CD8-positive, alpha-beta memory T cell (primary cell): ENCODE measurements at regions not wholly inside any gene's neighbourhood (a gene's known extent, or its start where the extent isn't known, plus 50 kb on each side); places are given as distances from the start of the nearest gene placed in this dataset.
"Not testable (repeated sequence)": the region's sequence is repeated elsewhere in the genome, so short reads cannot be mapped to it uniquely, and the experiment has no call there.

Experiments used
- CTCF ChIA-PET: fragments of 350-600 bp; sonication (Branson Sonifier 250); formaldehyde crosslinking; loops from one replicate; lab custom pipeline; 2021; ENCODE audit warnings: antibody characterized with exemption; lab: Charles Lee
- POLR2A ChIA-PET: fragments of 350-600 bp; sonication (Branson Sonifier 250); formaldehyde crosslinking; loops from one replicate; lab custom pipeline; 2021; ENCODE audit warnings: antibody characterized with exemption; lab: Charles Lee
- DNase-seq, 5 donors: peaks; one replicate each; pipeline versions ENCODE4 v3.0.0 to v3.0.0-alpha.2; 2020 to 2022; ENCODE audit warnings: mixed read lengths in 1 of 5
- H3K27ac ChIP-seq: one replicate; pipeline ENCODE4 v1.7.0; 2013; ENCODE audit warnings: low read depth, mild to moderate bottlenecking, low read length, moderate library complexity
- H3K27me3 ChIP-seq: 2 replicates; pipeline ENCODE4 v1.7.0; 2013; ENCODE audit warnings: low read length, mild to moderate bottlenecking; ENCODE audit not compliant: insufficient read depth, poor library complexity, severe bottlenecking
- H3K36me3 ChIP-seq: 2 replicates; pipeline ENCODE4 v1.7.0; 2013; ENCODE audit warnings: mild to moderate bottlenecking, low read length, moderate library complexity; ENCODE audit not compliant: insufficient read depth
- H3K4me1 ChIP-seq: 2 replicates; pipeline ENCODE4 v1.7.0; 2013; ENCODE audit warnings: mild to moderate bottlenecking, low read length, moderate library complexity; ENCODE audit not compliant: insufficient read depth
- H3K4me3 ChIP-seq: 2 replicates; pipeline ENCODE4 v1.7.0; 2013; ENCODE audit warnings: mild to moderate bottlenecking, low read length
- H3K9me3 ChIP-seq: 2 replicates; pipeline ENCODE4 v1.7.0; 2013; ENCODE audit warnings: mild to moderate bottlenecking, low read length
- H3K27ac Mint-ChIP-seq, 8 donors: one replicate each; pipeline ENCODE4 v1.8.0; 2020 to 2021; ENCODE audit warnings: mixed read lengths in 8 of 8, mild to moderate bottlenecking in 6 of 8, inconsistent platforms in 3 of 8, moderate library complexity in 3 of 8
- H3K27me3 Mint-ChIP-seq, 2 donors: one replicate each; pipeline ENCODE4 v1.8.0; 2020 to 2021; ENCODE audit warnings: mixed read lengths in 2 of 2, mild to moderate bottlenecking in 1 of 2, moderate library complexity in 1 of 2
- H3K36me3 Mint-ChIP-seq, 3 donors: one replicate each; pipeline ENCODE4 v1.8.0; 2020 to 2021; ENCODE audit warnings: mixed read lengths in 3 of 3, inconsistent platforms in 1 of 3, mild to moderate bottlenecking in 1 of 3
- H3K4me1 Mint-ChIP-seq, 3 donors: one replicate each; pipeline ENCODE4 v1.8.0; 2020 to 2021; ENCODE audit warnings: mixed read lengths in 3 of 3, inconsistent platforms in 1 of 3, mild to moderate bottlenecking in 1 of 3
- H3K4me3 Mint-ChIP-seq, 7 donors: one replicate each; pipeline ENCODE4 v1.8.0; 2020 to 2021; ENCODE audit warnings: mixed read lengths in 7 of 7, mild to moderate bottlenecking in 6 of 7, moderate library complexity in 4 of 7, inconsistent platforms in 2 of 7
- H3K9me3 Mint-ChIP-seq, 5 donors: one replicate each; pipeline ENCODE4 v1.8.0; 2020 to 2022; ENCODE audit warnings: mixed read lengths in 5 of 5, mild to moderate bottlenecking in 3 of 5, moderate library complexity in 2 of 5, inconsistent platforms in 1 of 5

DNA sequence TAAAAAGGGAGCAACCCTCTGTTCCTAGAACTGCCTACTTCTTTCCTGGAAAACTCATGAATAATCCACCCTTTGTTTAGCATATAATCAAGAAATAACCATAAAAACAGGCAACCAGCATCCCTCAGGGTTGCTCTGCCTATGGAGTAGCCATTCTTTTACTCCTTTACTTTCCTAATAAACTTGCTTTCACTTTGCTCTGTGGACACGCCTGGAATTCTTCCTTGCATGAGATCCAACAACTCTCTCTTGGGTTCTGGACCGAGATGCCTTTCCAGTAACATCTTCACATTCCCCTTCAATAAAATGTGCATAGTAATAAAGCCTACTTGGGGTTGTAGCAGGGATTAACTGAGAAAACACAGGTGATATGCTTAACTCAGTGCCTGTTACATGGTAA, 286.4 kb upstream of the AMIGO2 start:
- Mint-ChIP-seq H3K36me3 (peaks cover 0 to 2% (median 0%) of the 10 kb centered on the region in 3 donors), H3K4me1 (peaks cover 19 to 37% (median 27%) of the 10 kb centered on the region in 3 donors), H3K4me3 (peak overlapping the region in 1 of 7 donors; percentile 87), H3K9me3 (peaks cover 0 to 1% (median 0%) of the 10 kb centered on the region in 5 donors), H3K27me3 (no peaks in the 10 kb centered on the region), H3K27ac (peak overlapping the region in 1 of 8 donors; percentile 86)
- no peak overlapping the region for H3K27ac ChIP-seq
- ChIA-PET CTCF (interaction anchor here (1.4 kb wide), 1 partner anchor 345 kb away, joined by 3 read pairs; no protein-coding TSS in a partner anchor), POLR2A (no interaction called here)
- no peaks in the 10 kb centered on the region for H3K27me3 ChIP-seq
- H3K4me1 ChIP-seq: peaks cover 70% of the 10 kb centered on the region
- H3K9me3 ChIP-seq: no peaks in the 10 kb centered on the region
- H3K36me3 ChIP-seq: no peaks in the 10 kb centered on the region
- no peak overlapping the region for H3K4me3 ChIP-seq
- no peak for DNase-seq

GRCh38 chr12:47365443-47366076, 285.8 kb upstream of the AMIGO2 start:
- H3K9me3 ChIP-seq, H3K27me3 Mint-ChIP-seq, H3K36me3 ChIP-seq, H3K4me3 ChIP-seq, H3K27ac ChIP-seq, H3K27me3 ChIP-seq, H3K36me3 Mint-ChIP-seq, H3K9me3 Mint-ChIP-seq, DNase-seq: not testable (repeated sequence)
- CTCF ChIA-PET: interaction anchor here (0.9 kb wide), 1 partner anchor 32 kb away, joined by 7 read pairs; no protein-coding TSS in a partner anchor
- peak overlapping the region in 2 of 8 donors; percentile 86 to 88 for H3K27ac Mint-ChIP-seq
- POLR2A ChIA-PET: interaction anchor here (1.0 kb wide), 1 partner anchor 71 kb away, joined by 3 read pairs; no protein-coding TSS in a partner anchor
- H3K4me3 Mint-ChIP-seq: peak overlapping the region in 2 of 7 donors; percentile 8 to 87
- peaks cover 25 to 37% (median 32%) of the 10 kb centered on the region in 3 donors for H3K4me1 Mint-ChIP-seq
- H3K4me1 ChIP-seq: peaks cover 75% of the 10 kb centered on the region

DNA sequence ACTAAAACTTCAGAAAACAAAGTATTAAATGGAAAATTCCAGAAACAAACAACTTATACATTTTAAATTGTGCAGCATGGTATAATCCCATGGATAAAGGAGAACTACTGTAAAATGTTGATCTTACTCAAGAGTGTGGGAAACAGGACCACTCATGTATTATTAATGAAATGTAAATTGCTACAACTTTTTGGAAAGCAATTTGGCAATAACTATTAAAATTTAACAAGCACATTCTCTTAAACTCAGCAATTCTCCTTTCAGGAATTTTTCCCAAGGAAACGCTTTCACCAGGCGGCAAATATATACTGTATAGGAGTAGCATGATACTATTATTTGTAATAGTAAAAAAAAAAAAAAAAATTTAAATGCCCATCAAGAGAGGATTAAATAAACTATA, 284.5 kb upstream of the AMIGO2 start:
- H3K4me1 Mint-ChIP-seq: peaks cover 38 to 49% (median 45%) of the 10 kb centered on the region in 3 donors
- H3K9me3 Mint-ChIP-seq: no peaks in the 10 kb centered on the region
- H3K4me3 Mint-ChIP-seq: no peak overlapping the region
- Histone ChIP-seq H3K36me3 (no peaks in the 10 kb centered on the region), H3K9me3 (no peaks in the 10 kb centered on the region), H3K4me3 (no peak overlapping the region), H3K4me1 (peaks cover 87% of the 10 kb centered on the region), H3K27ac (no peak overlapping the region), H3K27me3 (no peaks in the 10 kb centered on the region)
- CTCF ChIA-PET: interaction anchor here (0.8 to 1.3 kb wide), 3 partner anchors 32 to 40 kb away, joined by 3 to 7 read pairs (median 3); no protein-coding TSS in a partner anchor
- peaks cover 0 to 3% (median 0%) of the 10 kb centered on the region in 3 donors for H3K36me3 Mint-ChIP-seq
- POLR2A ChIA-PET: no interaction called here
- no peak for DNase-seq
- no peak overlapping the region for H3K27ac Mint-ChIP-seq
- H3K27me3 Mint-ChIP-seq: no peaks in the 10 kb centered on the region

- Histone ChIP-seq H3K4me3 (peak overlapping the region; percentile 25), H3K9me3 (no peaks in the 10 kb centered on the region), H3K27ac (peak overlapping the region; percentile 4), H3K4me1 (peaks cover 70% of the 10 kb centered on the region), H3K27me3 (no peaks in the 10 kb centered on the region), H3K36me3 (no peaks in the 10 kb centered on the region)
- Mint-ChIP-seq H3K4me1 (peaks cover 51 to 63% (median 56%) of the 10 kb centered on the region in 3 donors), H3K9me3 (peaks cover 0 to 2% (median 0%) of the 10 kb centered on the region in 5 donors), H3K27ac (peak overlapping the region; percentile 88 to 100 (median 97)), H3K36me3 (peaks cover 0 to 11% (median 2%) of the 10 kb centered on the region in 3 donors), H3K4me3 (peak overlapping the region; percentile 45 to 85 (median 65)), H3K27me3 (peaks cover 0 to 2% of the 10 kb centered on the region in 2 donors)
- no peak for DNase-seq
- ChIA-PET CTCF (interaction anchor here (2.8 kb wide), 1 partner anchor 29 kb away, joined by 10 read pairs; no protein-coding TSS in a partner anchor), POLR2A (interaction anchor here (1.6 kb wide), 1 partner anchor 283 kb away, joined by 6 read pairs; the partner anchor contains the start of genes AMIGO2 and PCED1B)
Measured at GRCh38 chr12:47362126-47362705, 282.5 kb upstream of the AMIGO2 start.

DNA sequence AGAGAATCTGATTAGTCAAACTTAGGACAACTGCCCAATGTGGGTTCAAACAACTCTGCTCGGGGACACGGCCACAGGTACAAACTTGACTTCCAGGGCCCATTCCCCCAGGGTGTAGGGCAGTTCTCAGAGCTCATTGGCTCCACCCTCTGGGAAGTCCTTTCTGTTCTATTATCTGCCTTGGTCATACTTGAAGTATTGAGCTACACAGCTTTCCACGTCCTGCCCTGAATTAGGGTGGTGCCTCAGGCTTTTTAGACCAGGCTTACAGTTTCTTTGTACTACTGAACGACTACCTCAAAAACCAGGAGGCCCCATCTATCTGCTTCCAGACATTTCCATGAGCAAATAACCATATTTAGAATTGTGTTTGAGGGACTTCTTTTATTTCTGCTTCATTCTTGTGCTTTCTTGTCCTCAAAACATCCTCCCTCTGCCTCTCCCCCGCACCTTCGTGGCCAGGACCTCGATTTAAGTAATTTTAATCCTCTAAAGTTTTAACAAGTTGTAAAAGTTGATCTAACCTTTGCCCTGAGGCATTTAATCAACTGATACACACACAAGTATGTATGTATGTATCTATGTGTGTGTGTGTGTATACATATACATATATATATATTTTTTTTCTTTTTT, 281.7 kb upstream of the AMIGO2 start:
- Mint-ChIP-seq H3K4me1 (peaks cover 57 to 70% (median 60%) of the 10 kb centered on the region in 3 donors), H3K27ac (peak overlapping the region; percentile 93 to 100 (median 97)), H3K27me3 (peaks cover 0 to 2% of the 10 kb centered on the region in 2 donors), H3K9me3 (peaks cover 0 to 2% (median 0%) of the 10 kb centered on the region in 5 donors), H3K36me3 (peaks cover 0 to 11% (median 2%) of the 10 kb centered on the region in 3 donors), H3K4me3 (peak overlapping the region; percentile 75 to 95 (median 85))
- ChIA-PET CTCF (interaction anchor here (0.7 to 2.8 kb wide), 4 partner anchors 29 to 55 kb away, joined by 3 to 15 read pairs (median 8); no protein-coding TSS in a partner anchor), POLR2A (interaction anchor here (0.6 to 1.6 kb wide), 3 partner anchors 19 to 282 kb away, joined by 3 to 6 read pairs (median 3); partner anchors contain the start of genes AMIGO2 and PCED1B)
- H3K4me3 ChIP-seq: peak overlapping the region; percentile 58
- no peaks in the 10 kb centered on the region for H3K36me3 ChIP-seq
- peaks cover 67% of the 10 kb centered on the region for H3K4me1 ChIP-seq
- H3K27me3 ChIP-seq: no peaks in the 10 kb centered on the region
- no peaks in the 10 kb centered on the region for H3K9me3 ChIP-seq
- DNase-seq: peak; percentile 11 to 50 (median 30)
- H3K27ac ChIP-seq: peak overlapping the region; percentile 76

- peaks cover 0 to 11% (median 2%) of the 10 kb centered on the region in 3 donors for H3K36me3 Mint-ChIP-seq
- Histone ChIP-seq H3K36me3 (no peaks in the 10 kb centered on the region), H3K9me3 (no peaks in the 10 kb centered on the region), H3K27me3 (no peaks in the 10 kb centered on the region), H3K4me1 (peaks cover 67% of the 10 kb centered on the region), H3K4me3 (peak overlapping the region; percentile 58), H3K27ac (peak overlapping the region; percentile 76)
- peak overlapping the region; percentile 75 to 95 (median 85) for H3K4me3 Mint-ChIP-seq
- H3K4me1 Mint-ChIP-seq: peaks cover 64 to 76% (median 66%) of the 10 kb centered on the region in 3 donors
- H3K9me3 Mint-ChIP-seq: peaks cover 0 to 2% (median 0%) of the 10 kb centered on the region in 5 donors
- ChIA-PET CTCF (interaction anchor here (1.5 to 2.8 kb wide), 3 partner anchors 30 to 36 kb away, joined by 6 to 15 read pairs (median 10); no protein-coding TSS in a partner anchor), POLR2A (interaction anchor here (1.0 to 1.6 kb wide), 2 partner anchors 20 to 282 kb away, joined by 3 to 6 read pairs; partner anchors contain the start of genes AMIGO2 and PCED1B)
- peak overlapping the region; percentile 93 to 100 (median 97) for H3K27ac Mint-ChIP-seq
- peaks cover 0 to 2% of the 10 kb centered on the region in 2 donors for H3K27me3 Mint-ChIP-seq
- DNase-seq: peak; percentile 13 to 81 (median 68)
Measured at GRCh38 chr12:47360771-47361388, 281.1 kb upstream of the AMIGO2 start.

DNA sequence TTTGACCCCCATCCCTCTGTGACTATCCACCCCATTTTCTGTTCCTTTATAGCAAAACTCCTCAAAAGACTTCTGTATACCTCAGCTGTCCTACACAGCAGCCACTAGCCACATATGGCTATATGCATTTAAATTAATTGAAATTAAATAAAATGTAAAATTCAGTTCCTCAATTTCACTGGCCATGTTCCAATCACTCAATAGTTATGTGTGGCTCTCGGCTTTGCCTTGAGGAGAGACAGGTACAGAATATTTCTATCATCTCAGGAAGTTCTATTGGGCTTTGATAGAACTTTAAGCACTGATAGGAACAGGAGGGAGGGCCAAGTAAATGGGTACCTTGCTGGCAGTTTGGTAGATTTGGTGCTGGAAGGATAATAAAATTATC, 280.3 kb upstream of the AMIGO2 start:
- Mint-ChIP-seq H3K36me3 (peaks cover 0 to 11% (median 2%) of the 10 kb centered on the region in 3 donors), H3K27me3 (peaks cover 0 to 2% of the 10 kb centered on the region in 2 donors), H3K9me3 (peaks cover 0 to 2% (median 0%) of the 10 kb centered on the region in 5 donors), H3K27ac (peak overlapping the region; percentile 93 to 100 (median 97)), H3K4me3 (peak overlapping the region; percentile 75 to 95 (median 85)), H3K4me1 (peaks cover 71 to 83% (median 71%) of the 10 kb centered on the region in 3 donors)
- POLR2A ChIA-PET: no interaction called here
- no peaks in the 10 kb centered on the region for H3K9me3 ChIP-seq
- peak overlapping the region; percentile 58 for H3K4me3 ChIP-seq
- no peak for DNase-seq
- H3K36me3 ChIP-seq: no peaks in the 10 kb centered on the region
- H3K27me3 ChIP-seq: no peaks in the 10 kb centered on the region
- peak overlapping the region; percentile 76 for H3K27ac ChIP-seq
- peaks cover 66% of the 10 kb centered on the region for H3K4me1 ChIP-seq
- CTCF ChIA-PET: interaction anchor here (2.1 to 2.8 kb wide), 2 partner anchors 31 to 37 kb away, joined by 10 to 15 read pairs; no protein-coding TSS in a partner anchor
